ENCODE measurements at regions not wholly inside any gene's neighbourhood (a gene's known extent, or its start where the extent isn't known, plus 50 kb on each side); places are given as distances from the start of the nearest gene placed in this dataset.

DNA sequence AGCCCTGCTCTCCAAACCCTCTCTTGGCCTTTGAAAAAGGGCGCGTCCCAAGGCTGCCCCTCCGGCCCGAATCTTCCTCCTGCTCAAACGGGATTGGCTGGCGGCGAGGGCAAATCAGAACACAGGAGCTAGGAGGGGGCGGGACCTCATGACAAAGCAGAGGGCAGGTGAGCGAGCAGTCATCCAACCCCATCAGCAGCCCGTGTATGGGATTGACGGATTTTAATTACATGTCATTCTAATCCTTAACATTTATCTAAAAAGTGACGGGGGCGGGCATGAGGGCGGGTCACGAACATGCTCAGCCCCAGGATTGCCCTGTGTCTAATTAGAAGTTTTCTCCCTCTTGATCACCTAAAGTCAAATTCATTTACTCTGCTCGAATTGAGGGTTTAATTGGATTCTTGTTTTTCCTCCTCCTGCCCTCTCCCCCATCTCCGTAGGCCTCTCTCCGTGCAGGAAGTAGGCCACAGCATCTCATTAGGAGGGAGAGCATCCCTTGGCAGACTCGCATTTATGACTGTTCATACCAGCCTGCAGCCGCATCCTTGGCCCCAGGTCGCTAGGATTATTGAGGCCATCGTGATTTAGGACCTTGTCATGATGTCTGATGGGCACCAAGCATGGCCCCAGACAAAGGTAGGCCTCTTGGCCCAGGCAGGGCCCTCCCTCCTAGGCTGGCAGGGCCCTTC, 147.1 kb downstream of the CHST1 start:
- DNase-seq = no peak

GRCh38 chr11:45517171-45517770, 148.2 kb downstream of the CHST1 start:
- no peak for DNase-seq

- no peak for DNase-seq
These were observed 151.5 kb downstream of the CHST1 start for GRCh38 chr11:45513821-45514340.

DNA sequence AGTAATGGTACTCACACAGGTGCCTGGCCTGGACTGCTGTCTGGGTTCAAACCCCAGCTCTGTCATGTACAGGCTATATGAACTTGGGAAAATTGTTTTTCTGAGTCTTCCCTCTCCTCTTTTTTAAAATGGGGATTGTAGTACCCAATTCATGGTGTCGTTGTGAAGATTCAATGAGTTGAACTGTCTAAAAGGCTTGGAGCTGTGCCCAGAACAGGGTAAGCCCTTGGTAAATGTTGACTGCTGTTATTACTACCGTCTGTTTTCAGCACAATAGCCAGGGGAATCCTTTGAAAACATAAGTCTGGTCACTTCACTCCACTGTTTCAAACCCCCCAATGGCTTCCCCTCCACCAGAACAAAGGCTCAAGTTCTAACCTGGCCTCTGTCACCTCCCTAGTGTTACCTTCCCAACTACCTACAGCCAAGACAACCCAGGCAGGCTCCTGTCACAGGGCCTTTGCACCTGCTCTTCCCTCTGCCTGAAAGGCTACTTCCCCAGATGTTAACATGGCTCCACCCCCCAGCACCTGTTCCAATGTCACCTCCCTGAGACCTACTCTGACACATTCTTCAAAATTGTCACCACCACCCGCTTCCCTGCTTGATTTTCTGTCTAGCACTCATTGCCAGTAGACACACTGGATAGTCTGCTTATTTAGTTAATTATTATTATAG, 152.8 kb downstream of the CHST1 start:
- no peak for DNase-seq

- no peak for DNase-seq
These were observed 153.9 kb downstream of the CHST1 start for GRCh38 chr11:45511566-45511965.

DNA sequence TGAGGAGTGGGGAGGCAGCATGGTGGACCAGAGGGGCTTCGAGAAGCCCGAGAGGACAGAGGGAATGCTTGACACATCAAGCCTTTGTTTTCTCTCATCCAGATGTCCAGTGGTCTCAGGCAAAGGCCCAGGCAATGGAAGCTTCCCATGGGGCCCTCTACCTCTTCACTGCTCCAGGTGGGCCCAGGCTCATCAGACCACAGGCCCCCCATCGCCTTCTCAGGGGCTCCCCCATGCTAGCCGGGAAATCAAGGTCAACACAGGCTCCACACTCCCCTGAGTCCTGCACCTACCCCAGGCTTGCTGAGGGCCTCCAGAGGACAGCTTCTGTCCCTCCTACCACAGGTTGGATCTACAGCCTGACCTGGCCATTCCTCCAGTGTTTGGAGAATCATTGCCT, 157.5 kb downstream of the CHST1 start:
- DNase-seq = no peak

- no peak for DNase-seq
These were observed 162.1 kb downstream of the CHST1 start for GRCh38 chr11:45503311-45503710.

DNA sequence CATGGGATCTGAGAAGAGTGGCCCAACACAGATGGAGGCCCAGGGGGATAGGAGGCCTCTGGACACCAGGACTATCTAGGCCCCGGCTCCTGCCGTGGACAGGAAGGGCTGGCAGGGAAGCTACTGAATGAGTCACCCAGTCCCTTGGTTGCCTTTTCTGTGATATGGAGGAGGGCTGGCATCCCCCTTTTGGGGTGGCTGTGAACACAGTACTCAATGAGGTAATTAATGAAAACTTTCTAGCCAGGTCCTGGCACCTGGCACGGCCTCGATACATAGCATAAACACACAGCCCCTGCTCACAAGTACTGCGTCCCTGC, 163.2 kb downstream of the CHST1 start:
- DNase-seq = no peak

DNA sequence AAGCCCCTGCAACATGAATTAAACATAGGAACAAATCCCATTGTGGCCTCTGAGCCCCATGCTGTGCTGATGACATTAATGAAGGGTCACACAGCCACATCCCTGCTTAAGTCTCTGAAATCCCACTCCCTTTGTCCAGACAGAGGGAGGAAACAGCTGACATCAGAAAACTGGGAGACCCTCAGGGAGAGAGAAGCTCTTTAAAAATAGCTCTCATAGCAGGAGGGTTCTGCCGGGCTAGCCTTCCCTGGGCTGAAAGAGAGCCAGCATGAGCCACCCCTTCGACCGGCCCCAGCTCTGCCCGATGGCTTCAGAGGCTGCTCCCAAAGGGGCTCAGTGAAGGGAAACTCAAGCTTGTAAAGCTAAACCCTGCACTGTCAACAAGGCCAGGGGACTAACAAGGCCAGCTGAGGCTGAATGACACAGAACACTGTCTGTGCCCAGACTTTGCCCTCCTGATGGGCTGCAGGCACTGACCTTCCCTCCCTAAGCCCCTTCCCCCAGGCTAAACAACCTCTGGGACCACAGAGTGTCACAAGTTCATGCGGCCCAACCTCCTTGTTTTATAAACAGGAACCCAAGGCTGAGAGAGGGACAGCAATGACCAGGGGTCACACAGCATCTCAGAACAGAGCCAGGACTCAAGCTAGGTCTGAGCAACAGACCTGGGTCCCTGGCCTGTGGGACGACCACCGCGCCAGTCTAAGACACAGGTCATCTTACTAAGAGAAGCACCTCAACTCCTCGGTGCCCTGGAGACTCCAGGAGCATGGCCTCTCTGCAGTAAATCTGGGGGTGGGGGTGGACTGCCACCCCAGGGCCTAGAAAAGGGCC, 163.8 kb downstream of the CHST1 start:
- no peak for DNase-seq

- no peak for DNase-seq
These were observed 165.0 kb downstream of the CHST1 start for GRCh38 chr11:45500451-45500850.

GRCh38 chr11:45494738-45495137, 170.7 kb downstream of the CHST1 start:
- no peak for DNase-seq

- DNase-seq = no peak
These were observed 176.0 kb downstream of the CHST1 start for GRCh38 chr11:45489281-45489905.

DNA sequence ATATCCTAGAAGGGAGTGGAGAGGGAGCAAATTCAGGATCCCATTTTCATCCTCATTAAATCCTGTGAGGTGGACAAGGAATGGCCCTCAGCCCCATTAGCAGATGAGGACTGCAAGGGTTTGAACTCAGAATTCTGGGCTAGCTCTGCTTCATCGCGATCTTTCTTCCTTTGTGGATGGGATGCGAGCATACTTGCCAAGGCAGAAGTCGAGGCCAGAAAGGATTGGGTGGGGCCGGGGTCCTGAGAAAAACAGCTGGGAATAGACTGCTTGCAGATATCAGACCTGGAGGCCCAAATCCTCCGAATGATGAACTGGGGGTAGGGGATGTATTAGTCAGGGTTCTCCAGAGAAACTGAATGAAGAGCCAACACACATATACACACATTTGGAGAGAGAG, 179.0 kb downstream of the CHST1 start:
- no peak for DNase-seq

GRCh38 chr11:45485070-45485707, 180.2 kb downstream of the CHST1 start:
- DNase-seq = no peak

DNA sequence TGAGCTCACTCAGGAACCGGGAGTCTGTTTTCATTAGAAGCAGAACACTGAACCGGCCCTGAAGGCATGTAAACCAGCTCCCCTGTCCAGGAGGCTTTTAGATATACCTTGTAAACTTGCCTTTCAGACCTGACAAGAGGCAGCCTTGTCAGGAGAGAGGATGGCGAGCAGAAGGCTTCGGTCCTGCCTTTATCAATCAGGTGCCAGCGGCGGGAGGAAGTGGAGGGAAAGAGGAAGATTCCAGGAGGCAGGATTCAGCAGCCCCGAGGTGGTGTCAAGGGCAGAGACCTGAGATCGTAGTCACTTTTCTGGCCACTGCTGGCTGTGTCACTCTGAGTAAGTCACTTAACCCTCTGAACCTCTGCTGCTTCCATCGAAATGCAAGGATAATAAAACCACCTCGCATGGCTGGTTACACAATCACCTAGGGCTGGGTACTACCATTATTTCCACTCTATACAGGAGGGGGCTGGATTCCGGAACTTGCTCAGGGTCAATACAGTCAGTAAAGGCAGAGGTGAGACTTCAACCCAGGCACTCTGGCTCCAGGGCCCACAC, 181.0 kb downstream of the CHST1 start:
- no peak for DNase-seq

DNA sequence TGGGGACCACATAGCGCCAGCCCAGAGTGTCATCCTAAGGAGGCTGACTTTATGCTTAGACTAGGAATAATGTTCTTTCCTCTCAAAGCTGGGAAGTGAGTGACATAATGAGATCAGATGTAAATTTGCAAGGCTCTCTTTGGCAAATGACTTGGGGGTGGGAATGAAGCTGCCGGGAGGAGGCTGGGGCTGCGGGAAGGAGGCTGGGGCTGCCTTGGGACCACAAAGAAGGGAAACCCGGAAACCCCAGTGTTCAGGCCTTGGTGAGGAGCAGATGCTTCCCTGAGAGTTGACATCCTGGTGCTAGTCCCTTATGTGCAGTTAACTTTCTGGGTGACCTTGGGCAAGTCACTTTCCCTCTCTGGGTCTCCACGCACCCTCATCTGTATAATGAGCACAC, 182.0 kb downstream of the CHST1 start:
- no peak for DNase-seq

GRCh38 chr11:45482331-45482730, 183.1 kb downstream of the CHST1 start:
- DNase-seq = no peak

DNA sequence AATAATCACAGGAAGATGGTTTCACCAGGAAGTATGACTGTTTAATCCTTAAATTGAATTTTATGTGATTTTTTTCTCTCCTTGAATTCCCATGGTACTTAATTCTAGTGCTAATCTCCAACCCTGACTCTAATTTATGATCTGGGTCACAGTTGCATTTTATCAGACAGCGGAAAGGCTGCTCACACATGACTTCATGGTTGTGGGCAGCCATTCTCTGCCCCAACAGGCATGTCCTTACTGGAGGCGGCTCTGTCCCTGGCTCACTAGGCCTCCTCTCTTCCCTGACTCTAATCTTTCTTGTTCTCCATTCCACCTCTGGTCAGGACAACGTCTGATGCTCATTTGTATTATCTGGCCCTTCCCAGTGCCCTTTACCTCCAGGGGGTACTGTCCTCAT, 184.4 kb downstream of the CHST1 start:
- no peak for DNase-seq

DNA sequence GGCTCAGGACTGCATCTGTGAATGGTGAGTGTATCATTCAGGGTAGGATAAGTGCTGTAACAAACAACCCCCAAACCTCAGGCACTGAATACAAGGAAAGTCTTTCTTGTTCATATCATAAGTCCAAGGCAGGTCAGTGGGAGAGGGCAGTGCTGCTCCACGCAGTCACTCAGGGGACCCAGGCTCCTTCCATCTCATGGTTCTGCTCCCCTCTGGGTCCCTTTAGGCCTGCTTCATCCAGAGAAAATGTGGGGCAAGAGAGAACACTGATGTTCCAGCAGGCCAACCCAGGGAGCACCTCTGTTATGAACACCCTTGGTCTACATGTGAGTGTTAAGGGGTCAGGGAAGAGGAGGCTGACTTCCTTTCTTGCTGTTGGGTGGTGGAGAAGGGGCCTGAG, 187.8 kb downstream of the CHST1 start:
- DNase-seq = no peak

GRCh38 chr11:45476126-45476525, 189.3 kb downstream of the CHST1 start:
- DNase-seq = no peak

- DNase-seq = no peak
These were observed 189.0 kb upstream of the SYT13 start for GRCh38 chr11:45475173-45475572.

DNA sequence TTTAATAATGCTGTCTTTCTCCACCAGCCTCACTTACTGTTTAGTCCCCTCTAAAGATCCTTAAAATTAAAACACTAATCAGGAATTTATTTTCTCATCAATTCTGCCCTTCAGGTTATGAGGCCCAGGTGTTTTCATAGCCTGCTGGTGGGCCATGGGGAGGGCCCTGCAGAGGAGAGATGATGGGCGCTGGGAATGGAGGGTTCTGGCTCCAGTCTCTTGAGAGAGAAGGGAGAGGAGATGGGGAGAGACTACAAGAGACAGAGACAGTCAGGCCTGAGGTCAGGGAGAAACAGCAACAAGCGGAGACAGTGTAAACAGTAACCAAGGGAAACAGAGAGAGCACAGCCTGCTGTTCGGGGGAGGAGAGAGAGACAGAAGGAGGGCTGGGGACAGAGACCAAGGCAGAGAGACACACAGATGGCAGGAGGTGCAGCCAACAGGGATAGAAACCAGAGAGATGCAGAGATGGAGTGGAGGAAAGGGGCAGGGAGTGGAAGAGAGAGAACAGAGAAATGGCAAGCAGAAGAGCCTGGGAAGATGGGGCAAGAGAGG, 187.3 kb upstream of the SYT13 start:
- no peak for DNase-seq
